Fibroblast of upper back skin (primary cell): ENCODE measurements at regions not wholly inside any gene's neighbourhood (a gene's known extent, or its start where the extent isn't known, plus 50 kb on each side); places are given as distances from the start of the nearest gene placed in this dataset.
"Not testable (repeated sequence)": the region's sequence is repeated elsewhere in the genome, so short reads cannot be mapped to it uniquely, and the experiment has no call there.

Source experiments
- DNase-seq: peaks from one replicate; pipeline ENCODE4 v3.0.0-alpha.2; 2013

- no peak for DNase-seq
Measured at GRCh38 chr3:189375532-189375931, 203.8 kb downstream of the TPRG1 start.

GRCh38 chr3:189383630-189384029, 211.9 kb downstream of the TPRG1 start:
- no peak for DNase-seq

DNA sequence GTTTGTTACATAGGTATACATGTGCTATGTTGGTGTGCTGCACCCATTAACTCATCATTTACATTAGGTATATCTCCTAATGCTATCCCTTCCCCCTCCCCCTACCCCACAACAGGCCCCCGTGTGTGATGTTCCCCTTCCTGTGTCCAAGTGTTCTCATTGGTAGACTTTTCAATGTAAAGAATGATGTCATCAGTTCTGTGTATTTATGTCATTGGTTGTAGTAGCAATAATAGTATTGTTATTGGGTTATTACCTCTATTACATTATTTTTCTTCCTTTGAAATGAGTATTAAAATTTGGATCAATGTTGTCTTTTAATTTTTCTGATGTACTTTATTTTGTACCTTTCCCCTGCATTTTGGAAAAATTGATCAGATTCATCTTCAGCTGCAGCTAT, 214.1 kb downstream of the TPRG1 start:
- not testable (repeated sequence) for DNase-seq

DNA sequence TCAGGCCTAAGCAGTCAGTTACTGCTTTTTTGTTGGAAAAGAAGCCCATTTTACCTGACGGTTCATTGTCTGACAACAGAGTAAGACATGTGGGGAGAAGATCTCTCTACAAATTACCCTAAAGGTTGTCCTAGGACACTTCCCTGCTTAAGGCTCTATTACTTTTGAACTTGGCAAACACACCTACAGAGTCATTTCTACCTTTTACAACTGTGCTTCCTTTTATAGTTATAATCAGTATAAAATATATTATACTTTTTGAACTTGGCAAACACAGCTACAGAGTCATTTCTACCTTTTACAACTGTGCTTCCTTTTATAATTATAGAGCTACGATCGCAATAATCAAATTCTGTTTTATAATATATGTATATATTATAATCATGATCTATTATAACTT, 215.0 kb downstream of the TPRG1 start:
- no peak for DNase-seq

DNA sequence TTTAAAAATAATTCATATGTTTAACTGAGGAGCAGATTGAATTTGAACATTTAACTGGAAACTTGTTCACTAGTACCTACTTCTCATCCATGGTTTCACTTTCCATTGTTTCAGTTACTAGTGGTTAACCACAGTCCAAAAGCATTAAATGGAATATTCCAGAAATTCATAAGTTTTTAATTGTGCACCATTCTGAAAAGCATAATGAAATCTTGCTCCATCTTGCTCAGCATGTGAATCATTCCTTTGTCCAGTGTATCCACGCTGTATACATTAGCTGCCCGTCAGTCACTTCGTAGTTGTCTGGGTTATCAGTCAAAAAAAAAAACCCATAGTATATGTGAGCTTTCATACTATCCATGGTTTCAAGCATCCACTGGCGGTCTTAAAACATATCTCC, 217.6 kb downstream of the TPRG1 start:
- DNase-seq: peak; percentile 57

- peak; percentile 7 for DNase-seq
Measured at GRCh38 chr3:189393598-189393997, 221.8 kb downstream of the TPRG1 start.

DNA sequence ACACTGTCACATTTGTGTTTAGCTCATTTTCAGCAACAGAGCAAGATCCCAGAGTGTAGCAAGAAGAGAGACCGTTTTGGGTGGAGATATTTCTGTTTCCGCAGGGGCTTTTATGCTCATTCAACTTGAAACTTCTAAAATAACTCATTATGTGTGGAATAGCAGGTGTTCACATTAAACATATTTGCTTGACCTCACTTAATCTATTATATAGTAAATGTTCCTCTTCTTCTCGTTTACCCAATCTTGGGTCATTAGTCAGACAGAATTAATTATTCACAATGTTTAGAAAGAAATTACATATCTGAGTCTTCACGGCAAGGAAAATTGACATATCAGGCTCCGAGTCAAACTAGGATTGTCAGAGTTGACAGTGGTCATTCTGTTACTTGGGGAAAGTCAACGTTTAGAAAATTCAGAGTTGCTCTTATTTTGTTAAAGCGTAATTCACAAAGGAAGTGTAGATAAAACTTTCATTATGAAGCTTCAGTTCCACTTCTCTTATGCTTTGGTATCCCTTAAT, 222.9 kb downstream of the TPRG1 start:
- no peak for DNase-seq

- no peak for DNase-seq
Measured at GRCh38 chr3:189395825-189396224, 224.1 kb downstream of the TPRG1 start.

- DNase-seq: no peak
Measured at GRCh38 chr3:189398656-189399055, 226.9 kb downstream of the TPRG1 start.

DNA sequence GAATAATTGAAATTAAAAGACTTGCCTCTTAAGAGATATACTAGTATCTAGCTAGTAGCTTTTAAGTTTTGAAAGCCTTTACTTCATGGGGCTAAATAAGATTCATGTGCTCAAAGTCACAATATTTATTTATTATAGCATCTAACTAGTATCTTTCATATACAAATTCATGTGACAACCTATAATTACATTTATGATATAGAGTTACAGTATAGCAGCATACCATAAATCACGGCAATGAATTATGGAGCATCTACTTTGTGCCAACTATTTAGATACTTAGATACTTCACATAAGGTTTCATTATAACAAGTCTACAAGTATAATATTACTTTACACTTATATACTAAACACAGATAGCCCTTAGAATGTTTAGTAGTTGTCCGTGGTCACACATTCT, 229.4 kb downstream of the TPRG1 start:
- DNase-seq: no peak

DNA sequence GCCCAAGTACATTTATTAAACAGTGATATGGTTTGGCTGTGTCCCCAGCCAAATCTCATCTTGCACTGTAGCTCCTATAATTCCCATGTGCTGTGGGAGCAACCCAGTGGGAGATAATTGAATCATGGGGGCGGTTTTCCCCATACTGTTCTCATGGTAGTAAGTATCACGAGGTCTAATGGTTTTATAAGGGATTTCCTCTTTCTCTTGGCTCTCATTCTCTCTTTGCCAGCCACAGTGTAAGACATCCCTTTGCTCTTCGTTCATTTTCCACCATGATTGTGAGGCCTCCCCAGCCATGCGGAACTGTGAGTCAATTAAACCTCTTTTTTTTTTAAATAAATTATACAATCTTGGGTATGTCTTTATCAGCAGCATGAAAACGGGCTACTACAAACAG, 228.0 kb upstream of the TP63 start:
- DNase-seq: no peak

- DNase-seq: no peak
Measured at GRCh38 chr3:189404024-189404423, 227.2 kb upstream of the TP63 start.

DNA sequence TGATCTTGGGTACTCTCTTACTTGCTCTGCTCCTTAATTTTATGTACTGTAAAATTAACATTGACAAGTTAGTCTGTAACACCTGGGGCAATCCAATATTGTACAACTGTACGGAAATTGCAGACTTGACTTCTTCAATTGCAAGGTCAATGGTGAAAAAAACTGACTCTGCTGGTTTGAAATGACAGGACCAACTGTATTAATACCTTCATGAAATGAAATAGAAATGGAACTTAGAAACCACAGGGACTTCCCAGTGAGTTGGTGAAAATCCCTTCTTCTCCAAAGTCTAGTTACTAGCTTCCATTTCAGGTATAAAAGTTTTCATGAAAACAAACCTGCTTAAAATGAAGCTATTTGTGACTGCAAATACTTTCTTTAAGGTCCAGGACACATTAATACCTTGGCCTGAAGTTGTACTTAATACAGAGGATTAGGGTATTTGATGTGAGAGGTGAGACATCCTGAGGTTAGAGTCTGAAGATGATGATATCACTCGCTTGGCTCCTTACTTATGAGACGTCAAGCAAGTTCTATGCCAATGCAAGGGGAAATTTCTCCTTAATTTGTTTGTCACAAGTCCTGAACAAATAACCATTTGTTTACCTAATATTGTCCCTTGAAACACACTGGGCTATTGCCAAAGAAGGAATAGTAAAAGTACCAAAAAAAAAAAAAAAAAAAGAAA, 226.2 kb upstream of the TP63 start:
- no peak for DNase-seq

- no peak for DNase-seq
Measured at GRCh38 chr3:189406148-189406547, 225.0 kb upstream of the TP63 start.

- no peak for DNase-seq
Measured at GRCh38 chr3:189410522-189410921, 220.7 kb upstream of the TP63 start.

DNA sequence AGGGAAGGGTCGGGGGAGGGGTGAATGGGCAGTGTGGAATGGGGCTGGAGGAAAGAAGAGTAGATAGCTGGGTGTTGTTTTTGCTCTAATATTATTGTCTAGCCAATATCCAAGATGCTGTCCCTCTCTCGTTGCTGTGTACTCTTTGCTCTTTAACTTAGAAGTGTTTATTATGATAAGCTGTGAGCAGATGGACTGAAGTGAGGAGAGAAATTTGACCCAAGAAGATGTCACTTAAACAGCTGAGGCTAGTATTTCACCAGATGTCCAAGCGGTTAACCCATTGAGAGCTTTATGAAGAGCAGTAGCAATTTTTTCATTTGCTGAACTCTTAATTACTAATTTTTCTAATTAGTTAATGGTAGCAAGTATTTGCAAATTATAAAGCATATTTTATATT, 212.2 kb upstream of the TP63 start:
- DNase-seq: no peak

GRCh38 chr3:189419683-189420082, 211.5 kb upstream of the TP63 start:
- DNase-seq: no peak

DNA sequence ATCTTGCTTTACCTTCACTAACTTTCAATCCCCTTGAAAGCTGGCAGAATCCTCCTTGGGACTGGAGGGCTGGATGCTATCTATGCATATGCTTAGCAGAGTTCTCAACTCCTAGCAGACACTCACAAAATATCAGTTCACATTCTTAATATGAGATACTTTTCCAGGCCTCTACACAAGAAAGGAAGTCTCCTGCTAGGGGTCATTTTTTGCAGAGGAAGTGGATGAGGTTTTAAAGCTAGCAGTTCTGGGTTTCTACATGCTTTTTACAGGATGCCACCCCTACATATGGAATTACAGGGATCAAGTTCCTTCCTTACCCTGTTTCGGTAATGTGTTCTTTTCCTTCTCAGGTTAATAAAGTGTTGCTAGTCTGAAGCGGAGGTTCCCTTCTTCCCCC, 206.3 kb upstream of the TP63 start:
- DNase-seq: no peak

GRCh38 chr3:189429019-189429418, 202.2 kb upstream of the TP63 start:
- no peak for DNase-seq

GRCh38 chr3:189430166-189430565, 201.0 kb upstream of the TP63 start:
- no peak for DNase-seq

DNA sequence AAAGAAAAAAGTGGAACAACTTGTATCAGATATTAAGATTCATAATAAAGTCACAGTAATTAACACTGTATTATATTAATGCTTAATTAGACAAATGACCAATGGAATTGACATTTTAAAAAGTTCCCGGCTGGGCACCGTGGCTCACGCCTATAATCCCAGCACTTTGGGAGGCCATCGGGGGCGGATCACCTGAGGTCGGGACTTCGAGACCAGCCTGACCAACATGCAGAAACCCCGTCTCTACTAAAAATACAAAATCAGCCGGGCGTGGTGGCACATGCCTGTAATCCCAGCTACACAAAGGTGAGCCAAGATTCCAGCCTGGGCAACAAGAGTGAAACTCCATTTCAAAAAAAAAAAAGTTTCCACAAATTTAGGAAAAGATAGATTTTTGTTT, 188.9 kb upstream of the TP63 start:
- DNase-seq: not testable (repeated sequence)

GRCh38 chr3:189446959-189447560, 184.1 kb upstream of the TP63 start:
- DNase-seq: peak; percentile 23

DNA sequence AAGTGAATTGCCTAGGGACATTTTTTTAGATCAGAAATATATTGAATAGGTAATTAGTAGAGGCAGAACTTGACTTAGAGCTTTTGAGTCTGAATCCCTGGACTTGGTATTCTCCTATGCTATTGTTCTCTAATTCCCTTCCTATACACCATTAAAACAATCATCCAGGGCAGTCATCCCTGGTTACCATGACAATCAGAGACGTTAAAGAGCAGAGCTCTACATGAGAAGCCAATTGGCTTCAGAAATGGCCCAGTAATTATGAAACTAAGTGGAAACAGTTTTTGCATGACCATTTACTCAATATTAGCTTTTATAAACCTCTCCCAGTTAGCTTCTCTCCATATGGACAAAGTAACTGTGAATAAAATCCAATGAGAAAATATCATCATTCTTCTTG, 182.1 kb upstream of the TP63 start:
- DNase-seq: no peak

- no peak for DNase-seq
Measured at GRCh38 chr3:189455009-189455408, 176.2 kb upstream of the TP63 start.
